GM10266 (cell line): ENCODE measurements at regions not wholly inside any gene's neighbourhood (a gene's known extent, or its start where the extent isn't known, plus 50 kb on each side); places are given as distances from the start of the nearest gene placed in this dataset.

Experiments used
- DNase-seq: peaks from one replicate; pipeline ENCODE4 v3.0.0; 2012; ENCODE audit errors: extremely low spot score
- TF ChIP-seq, protein P1 (sequence below): IDR thresholded peaks from 2 replicates; pipeline ENCODE4 v1.5.1; 2012; ENCODE audit warnings: mild to moderate bottlenecking, low read depth; ENCODE audit not compliant: control insufficient read depth, insufficient read depth; ENCODE audit errors: missing control alignments

DNA sequence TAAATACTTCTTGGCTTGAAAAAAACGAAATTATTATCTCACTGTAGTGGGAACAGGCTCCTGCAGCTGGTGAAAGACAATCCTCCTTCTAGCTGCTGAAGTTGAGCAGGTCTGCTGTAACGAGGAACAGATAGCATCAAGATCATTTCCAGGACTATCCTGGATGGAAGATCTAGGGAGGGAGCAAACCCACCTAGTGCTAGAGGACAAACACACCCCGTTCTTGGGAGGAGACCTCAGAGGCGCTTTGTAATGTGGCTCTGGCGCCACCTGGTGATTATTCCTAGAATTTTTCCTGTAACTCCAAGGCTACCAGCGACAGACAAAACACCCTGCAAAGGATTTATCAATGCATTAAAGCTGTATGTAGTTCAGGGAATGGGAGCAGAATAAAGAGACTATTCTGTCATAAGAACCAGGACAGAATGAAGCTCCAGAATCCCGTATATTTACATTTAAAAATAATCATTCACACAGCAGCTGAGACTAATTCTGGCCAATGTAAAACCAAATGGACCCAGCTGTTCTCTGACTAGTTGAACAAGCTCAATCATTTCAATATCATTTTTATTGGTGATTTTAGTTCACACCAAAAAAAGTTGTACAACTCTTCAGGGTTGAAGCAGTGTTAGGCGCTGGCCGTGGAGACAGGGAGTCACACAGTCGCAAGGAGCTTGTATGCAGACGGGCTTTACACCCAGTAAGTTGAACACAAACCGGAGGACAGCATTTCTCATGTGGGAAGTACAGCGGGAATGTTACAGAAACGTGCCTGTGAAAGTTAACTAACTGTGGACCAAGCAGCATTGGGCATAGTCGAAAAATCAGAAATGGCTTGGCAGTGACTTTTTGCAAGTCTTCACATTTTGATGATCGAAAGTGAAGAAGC lies 290.3 kb downstream of the TRIB2 start:
- peak; percentile 40 for DNase-seq
- TF ChIP-seq, protein P1, sequence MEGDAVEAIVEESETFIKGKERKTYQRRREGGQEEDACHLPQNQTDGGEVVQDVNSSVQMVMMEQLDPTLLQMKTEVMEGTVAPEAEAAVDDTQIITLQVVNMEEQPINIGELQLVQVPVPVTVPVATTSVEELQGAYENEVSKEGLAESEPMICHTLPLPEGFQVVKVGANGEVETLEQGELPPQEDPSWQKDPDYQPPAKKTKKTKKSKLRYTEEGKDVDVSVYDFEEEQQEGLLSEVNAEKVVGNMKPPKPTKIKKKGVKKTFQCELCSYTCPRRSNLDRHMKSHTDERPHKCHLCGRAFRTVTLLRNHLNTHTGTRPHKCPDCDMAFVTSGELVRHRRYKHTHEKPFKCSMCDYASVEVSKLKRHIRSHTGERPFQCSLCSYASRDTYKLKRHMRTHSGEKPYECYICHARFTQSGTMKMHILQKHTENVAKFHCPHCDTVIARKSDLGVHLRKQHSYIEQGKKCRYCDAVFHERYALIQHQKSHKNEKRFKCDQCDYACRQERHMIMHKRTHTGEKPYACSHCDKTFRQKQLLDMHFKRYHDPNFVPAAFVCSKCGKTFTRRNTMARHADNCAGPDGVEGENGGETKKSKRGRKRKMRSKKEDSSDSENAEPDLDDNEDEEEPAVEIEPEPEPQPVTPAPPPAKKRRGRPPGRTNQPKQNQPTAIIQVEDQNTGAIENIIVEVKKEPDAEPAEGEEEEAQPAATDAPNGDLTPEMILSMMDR = peak; percentile 63

DNA sequence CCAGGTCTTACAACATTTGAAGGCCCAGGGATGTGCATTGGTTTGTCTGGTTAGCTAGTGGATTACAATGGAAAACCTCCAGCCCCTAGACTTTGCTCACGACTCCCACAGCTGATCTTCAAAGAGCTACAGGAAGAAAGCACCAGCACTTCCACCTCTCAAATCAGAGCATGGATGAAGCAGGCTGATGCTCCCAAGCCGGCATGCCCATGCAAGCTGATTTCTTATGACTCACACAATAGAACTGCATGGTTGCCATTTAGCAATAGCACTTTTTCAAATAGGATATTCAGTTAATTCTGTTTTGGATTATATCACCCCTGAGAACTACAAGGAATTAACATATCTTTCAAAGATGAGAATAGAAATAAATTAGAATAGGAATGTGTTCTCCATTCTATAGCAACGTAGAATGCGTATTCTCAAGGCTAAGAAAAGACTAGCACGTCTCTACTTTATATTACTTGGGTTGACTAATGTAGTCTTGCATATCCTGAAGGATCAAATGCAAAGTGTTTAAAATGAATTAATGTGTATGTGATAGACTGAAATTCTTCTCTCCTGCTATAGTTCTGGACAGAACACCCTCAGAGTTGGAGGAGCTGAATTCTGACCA lies 292.4 kb downstream of the TRIB2 start:
- TF ChIP-seq, protein P1 = no peak
- no peak for DNase-seq

DNA sequence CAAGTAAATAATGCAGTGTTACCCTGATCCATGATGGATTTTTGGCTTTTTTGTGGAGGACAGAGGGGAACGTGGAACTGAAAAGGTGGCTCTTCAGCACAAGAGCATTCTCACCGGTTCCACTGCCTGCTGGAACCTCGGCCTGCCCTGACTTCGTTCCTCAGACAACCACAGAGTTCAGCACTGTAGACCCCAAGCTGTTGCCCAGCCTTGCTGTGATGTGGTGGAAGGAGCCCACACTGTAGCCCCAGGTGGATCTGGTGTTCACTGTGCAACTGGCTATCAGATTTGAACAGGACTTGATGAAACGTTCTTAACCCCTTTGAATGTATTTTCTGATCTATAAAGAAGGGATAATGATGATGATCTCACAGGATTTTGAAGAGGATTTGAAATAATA lies 293.5 kb downstream of the TRIB2 start:
- TF ChIP-seq, protein P1 = no peak

DNA sequence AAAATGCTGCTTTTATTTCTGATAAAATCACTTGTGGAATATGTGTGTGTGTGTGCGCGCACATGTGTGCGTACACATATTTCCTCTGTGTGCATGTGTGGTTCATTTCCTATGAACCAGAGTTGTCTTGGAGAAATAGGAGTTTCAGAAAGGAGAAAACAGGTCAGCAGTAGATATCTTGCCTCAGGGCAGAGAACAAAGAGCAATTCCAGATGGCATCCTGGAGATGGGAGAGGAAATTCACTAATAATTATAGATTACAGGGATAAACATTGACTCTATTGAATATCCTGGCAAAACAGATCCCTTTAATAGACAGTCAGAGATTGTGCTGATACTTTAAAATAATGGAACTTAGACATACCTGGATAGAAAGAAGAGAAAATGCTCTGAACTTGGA lies 298.0 kb downstream of the TRIB2 start:
- TF ChIP-seq, protein P1 = no peak
- DNase-seq = no peak

More for the DNA sequence above, 293.5 kb downstream of the TRIB2 start:
- DNase-seq = no peak

DNA sequence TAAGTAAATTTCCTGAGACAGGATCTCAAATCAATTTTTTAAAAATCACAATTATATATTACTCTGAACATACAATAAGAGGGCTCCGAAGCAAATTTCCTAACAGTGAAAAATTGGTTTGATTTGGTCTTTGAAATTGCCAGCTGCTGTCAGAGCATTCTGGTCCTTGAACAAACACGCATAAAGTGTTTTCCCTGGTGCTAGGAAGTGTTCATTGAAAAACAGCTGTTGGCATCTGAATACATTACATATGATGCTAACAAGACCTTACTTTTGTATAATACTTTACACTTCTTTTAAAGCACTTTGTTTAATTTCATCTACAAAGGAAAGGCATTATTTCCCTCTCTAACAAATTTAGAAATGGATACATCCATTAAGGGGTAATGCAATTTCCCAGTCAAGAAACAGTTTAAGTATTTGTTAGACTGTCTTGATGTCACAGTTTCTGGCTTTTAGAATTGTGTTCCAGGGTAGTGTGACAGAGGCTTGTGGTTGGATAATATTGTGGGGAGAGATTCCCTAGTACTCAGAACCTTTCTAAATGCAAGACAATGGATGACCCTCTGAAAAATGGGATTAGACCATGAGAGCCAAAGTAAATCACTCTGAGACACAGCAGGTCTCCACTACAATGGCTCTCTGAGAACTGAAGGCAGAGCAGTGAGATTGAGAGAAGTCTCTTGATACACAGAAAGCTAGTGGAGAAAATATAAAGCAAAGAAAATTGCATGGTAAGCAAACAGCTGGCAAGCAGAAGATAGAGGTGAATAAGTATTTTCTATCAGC lies 299.0 kb downstream of the TRIB2 start:
- no peak for DNase-seq
- TF ChIP-seq, protein P1 = no peak

DNA sequence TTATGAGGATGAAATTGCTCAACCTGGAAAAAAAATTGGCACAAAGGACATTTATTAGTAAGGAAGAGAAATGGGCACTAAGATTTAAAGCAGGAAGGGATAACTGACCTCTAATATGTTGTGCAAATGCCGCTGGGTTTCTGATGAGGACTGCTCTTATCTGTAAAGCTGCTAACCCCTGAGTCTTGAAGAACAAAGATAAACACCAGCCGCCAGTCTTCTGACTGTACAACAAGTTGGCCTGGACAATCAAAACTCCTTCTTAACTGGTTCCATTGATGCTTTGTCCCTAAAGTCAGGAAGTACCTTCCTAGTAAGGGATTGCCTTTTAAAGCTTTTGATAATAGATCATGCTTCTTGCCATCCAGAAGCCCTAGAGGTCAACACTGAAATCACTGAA lies 301.8 kb downstream of the TRIB2 start:
- DNase-seq = no peak
- TF ChIP-seq, protein P1 = no peak
